Calu3 (cell line): ENCODE measurements at regions not wholly inside any gene's neighbourhood (a gene's known extent, or its start where the extent isn't known, plus 50 kb on each side); places are given as distances from the start of the nearest gene placed in this dataset.

Source experiments
- BruUV-seq: library from RNA; stranded (reverse); fragments of 400-500 nt; replicated peaks from 2 replicates; lab custom pipeline; 2021; lab: Mats Ljungman, UMichigan
- CTCF ChIA-PET: fragments of 300-600 bp; sonication (Branson Sonifier 250); formaldehyde crosslinking; loops from one replicate; lab custom pipeline; 2022; ENCODE audit warnings: antibody characterized with exemption; lab: Charles Lee
- DNase-seq: peaks from one replicate; pipeline ENCODE4 v3.0.0; 2022
- H3K27ac Mint-ChIP-seq: one replicate; pipeline ENCODE4 v1.8.0; 2022; ENCODE audit warnings: mixed read lengths; ENCODE audit not compliant: unreplicated experiment
- H3K27me3 Mint-ChIP-seq: one replicate; pipeline ENCODE4 v1.8.0; 2022; ENCODE audit warnings: mixed read lengths; ENCODE audit not compliant: unreplicated experiment
- H3K36me3 Mint-ChIP-seq: one replicate; pipeline ENCODE4 v1.8.0; 2022; ENCODE audit warnings: mild to moderate bottlenecking, moderate library complexity, mixed read lengths; ENCODE audit not compliant: insufficient read depth, unreplicated experiment
- H3K4me1 Mint-ChIP-seq: one replicate; pipeline ENCODE4 v1.8.0; 2022; ENCODE audit warnings: mild to moderate bottlenecking, low read depth, mixed read lengths; ENCODE audit not compliant: unreplicated experiment
- H3K4me3 Mint-ChIP-seq: one replicate; pipeline ENCODE4 v1.8.0; 2022; ENCODE audit warnings: mild to moderate bottlenecking, low read depth, moderate library complexity, mixed read lengths; ENCODE audit not compliant: unreplicated experiment
- H3K9me3 Mint-ChIP-seq: one replicate; pipeline ENCODE4 v1.8.0; 2022; ENCODE audit warnings: low read depth, mixed read lengths; ENCODE audit not compliant: unreplicated experiment
- CTCF ChIP-seq: fragments of 200-600 bp; IDR thresholded peaks from one replicate; pipeline ENCODE4 v1.8.0; 2022; ENCODE audit warnings: antibody characterized with exemption; ENCODE audit not compliant: unreplicated experiment
- intact Hi-C: fragments of 100-400 bp; cut with micrococcal nuclease; formaldehyde crosslinking; loops from one replicate; pipeline ENCODE4 v1.10.0; 2022; ENCODE audit not compliant: unreplicated experiment

GRCh38 chr4:110260299-110260698 is 61.9 kb upstream of the ELOVL6 start:
- Mint-ChIP-seq H3K27ac (no peak overlapping the region), H3K27me3 (no peaks in the 10 kb centered on the region), H3K36me3 (no peaks in the 10 kb centered on the region), H3K9me3 (no peaks in the 10 kb centered on the region), H3K4me3 (no peak overlapping the region), H3K4me1 (no peaks in the 10 kb centered on the region)
- CTCF ChIA-PET = no interaction called here
- no peak for DNase-seq
- BruUV-seq = no TSS peak
- intact Hi-C loops = no loop called here
- TF ChIP-seq CTCF = no peak

GRCh38 chr4:110250023-110250387 is 51.6 kb upstream of the ELOVL6 start:
- intact Hi-C loops = no loop called here
- BruUV-seq = no TSS peak
- H3K27me3 Mint-ChIP-seq = no peaks in the 10 kb centered on the region
- no peak for TF ChIP-seq CTCF
- peaks cover 8% of the 10 kb centered on the region for H3K4me1 Mint-ChIP-seq
- no peak overlapping the region for H3K27ac Mint-ChIP-seq
- DNase-seq = no peak
- CTCF ChIA-PET = no interaction called here
- H3K9me3 Mint-ChIP-seq = no peaks in the 10 kb centered on the region
- H3K4me3 Mint-ChIP-seq = no peak overlapping the region
- no peaks in the 10 kb centered on the region for H3K36me3 Mint-ChIP-seq

GRCh38 chr4:110248831-110249253 is 50.4 kb upstream of the ELOVL6 start:
- CTCF ChIA-PET = no interaction called here
- peaks cover 8% of the 10 kb centered on the region for H3K4me1 Mint-ChIP-seq
- no peaks in the 10 kb centered on the region for H3K9me3 Mint-ChIP-seq
- no peak overlapping the region for H3K4me3 Mint-ChIP-seq
- no TSS peak for BruUV-seq
- H3K36me3 Mint-ChIP-seq = no peaks in the 10 kb centered on the region
- no peaks in the 10 kb centered on the region for H3K27me3 Mint-ChIP-seq
- H3K27ac Mint-ChIP-seq = no peak overlapping the region
- DNase-seq = no peak
- intact Hi-C loops = no loop called here
- no peak for TF ChIP-seq CTCF
